CD14-positive monocyte (primary cell): ENCODE measurements at regions not wholly inside any gene's neighbourhood (a gene's known extent, or its start where the extent isn't known, plus 50 kb on each side); places are given as distances from the start of the nearest gene placed in this dataset.
A peak's percentile ranks its signal among the peaks of the same experiment; 100 is the strongest.

Experiments
- DNase-seq, 3 donors: peaks; one replicate each; pipeline ENCODE4 v3.0.0-alpha.2; 2011 to 2022
- H2AFZ ChIP-seq: 2 replicates; pipeline ENCODE4 v1.6.0; 2012; ENCODE audit warnings: mild to moderate bottlenecking, low read depth, low read length, inconsistent platforms; ENCODE audit not compliant: insufficient read depth, poor library complexity, severe bottlenecking
- H3K27ac ChIP-seq, 2 donors: 1 replicate in 1 of 2; 2 replicates in 1 of 2; pipeline ENCODE4 v1.5.1; 2012 to 2013; ENCODE audit warnings: low read length in 2 of 2, control low read depth in 1 of 2, inconsistent platforms in 1 of 2, low read depth in 1 of 2, mild to moderate bottlenecking in 1 of 2
- H3K27me3 ChIP-seq, 2 donors: one replicate each; pipeline versions ENCODE4 v1.6.0 to v1.6.1; 2011 to 2013; ENCODE audit warnings: low read length in 2 of 2; ENCODE audit not compliant: control insufficient read depth in 2 of 2, insufficient read depth in 2 of 2
- H3K36me3 ChIP-seq, 2 donors: replicated peaks in 1 of 2; 1 replicate in 1 of 2; 2 replicates in 1 of 2; pipeline versions ENCODE4 v1.5.1 to v1.6.1; 2012 to 2013; ENCODE audit warnings: low read length in 2 of 2, control low read depth in 1 of 2, inconsistent platforms in 1 of 2, mild to moderate bottlenecking in 1 of 2; ENCODE audit not compliant: insufficient read depth in 2 of 2, control insufficient read depth in 1 of 2
- H3K4me1 ChIP-seq, 2 donors: 1 replicate in 1 of 2; 2 replicates in 1 of 2; pipeline versions ENCODE4 v1.5.1 to v1.6.1; 2012 to 2013; ENCODE audit warnings: low read length in 2 of 2, control low read depth in 1 of 2, inconsistent platforms in 1 of 2, mild to moderate bottlenecking in 1 of 2, moderate library complexity in 1 of 2; ENCODE audit not compliant: insufficient read depth in 2 of 2, control insufficient read depth in 1 of 2
- H3K4me2 ChIP-seq: replicated peaks from 2 replicates; pipeline ENCODE3; 2012; ENCODE audit warnings: low read length, moderate library complexity, mild to moderate bottlenecking; ENCODE audit not compliant: poor library complexity, severe bottlenecking; ENCODE audit errors: extremely low read depth
- H3K4me3 ChIP-seq, 3 experiments: fragments of 200-600 bp in 1 of 3; sonication (generic) in 1 of 3; replicated peaks in 1 of 3; 1 replicate in 2 of 3; 2 replicates in 1 of 3; pipeline ENCODE4 v1.5.1; 2011 to 2013; ENCODE audit warnings: low read length in 3 of 3, mild to moderate bottlenecking in 3 of 3, control low read depth in 2 of 3, low read depth in 2 of 3, inconsistent platforms in 1 of 3, moderate library complexity in 1 of 3
- H3K79me2 ChIP-seq: 2 replicates; pipeline ENCODE4 v1.6.0; 2012; ENCODE audit warnings: mild to moderate bottlenecking, control low read depth, inconsistent platforms, low read length, moderate library complexity; ENCODE audit not compliant: insufficient read depth
- H3K9ac ChIP-seq: 2 replicates; pipeline ENCODE4 v1.6.0; 2017; ENCODE audit warnings: low read length, mild to moderate bottlenecking; ENCODE audit not compliant: insufficient read depth, poor library complexity, severe bottlenecking
- H3K9me3 ChIP-seq, 2 donors: replicated peaks in 1 of 2; 1 replicate in 1 of 2; 2 replicates in 1 of 2; pipeline versions ENCODE4 v1.5.1 to v1.6.1; 2012 to 2013; ENCODE audit warnings: low read length in 2 of 2, control low read depth in 1 of 2; ENCODE audit not compliant: control insufficient read depth in 1 of 2, insufficient read depth in 1 of 2
- H4K20me1 ChIP-seq: 2 replicates; pipeline ENCODE4 v1.6.0; 2012; ENCODE audit warnings: mild to moderate bottlenecking, low read length, control low read depth, moderate library complexity; ENCODE audit not compliant: insufficient read depth
- H3K27ac Mint-ChIP-seq, 7 donors: one replicate each; pipeline ENCODE4 v1.8.0; 2020; ENCODE audit warnings: mild to moderate bottlenecking in 7 of 7, mixed read lengths in 7 of 7, moderate library complexity in 6 of 7, inconsistent platforms in 2 of 7
- H3K27me3 Mint-ChIP-seq, 3 donors: one replicate each; pipeline ENCODE4 v1.8.0; 2021 to 2022; ENCODE audit warnings: low read depth in 3 of 3, mild to moderate bottlenecking in 3 of 3, mixed read lengths in 3 of 3, moderate library complexity in 3 of 3, inconsistent platforms in 1 of 3
- H3K36me3 Mint-ChIP-seq, 2 donors: one replicate each; pipeline ENCODE4 v1.8.0; 2020; ENCODE audit warnings: mixed read lengths in 2 of 2, inconsistent platforms in 1 of 2, mild to moderate bottlenecking in 1 of 2
- H3K4me1 Mint-ChIP-seq: one replicate; pipeline ENCODE4 v1.8.0; 2020; ENCODE audit warnings: mild to moderate bottlenecking, mixed read lengths
- H3K4me3 Mint-ChIP-seq, 2 donors: one replicate each; pipeline ENCODE4 v1.8.0; 2020; ENCODE audit warnings: mild to moderate bottlenecking in 2 of 2, mixed read lengths in 2 of 2, moderate library complexity in 1 of 2
- H3K9me3 Mint-ChIP-seq, 7 donors: one replicate each; pipeline ENCODE4 v1.8.0; 2020 to 2022; ENCODE audit warnings: mixed read lengths in 7 of 7, mild to moderate bottlenecking in 6 of 7, moderate library complexity in 6 of 7, inconsistent platforms in 2 of 7
- CTCF ChIP-seq: fragments of 200-600 bp; IDR thresholded peaks from one replicate; pipeline ENCODE4 v1.8.0; 2022; ENCODE audit warnings: antibody characterized with exemption, mild to moderate bottlenecking
- WGBS: methylation state at CpG from one replicate; pipeline ENCODE4 v1.1.5; 2013; ENCODE audit warnings: missing lambda C conversion rate; ENCODE audit not compliant: insufficient coverage; 5-methylcytosine and 5-hydroxymethylcytosine counted together
- intact Hi-C, 2 donors: fragments of 100-400 bp; cut with micrococcal nuclease; formaldehyde crosslinking; loops; one replicate each; pipeline versions ENCODE4 v1.15.0 to v1.15.1; 2023

GRCh38 chr15:70201425-70201775 lies 103.7 kb upstream of the TLE3 start:
- intact Hi-C loops, result no loop called here
- WGBS, result no CpG with 5 or more reads among the region's 6 CpGs
- Mint-ChIP-seq H3K27ac (no peak overlapping the region), H3K9me3 (no peaks in the 10 kb centered on the region), H3K4me3 (peak overlapping the region in 1 of 2 donors; percentile 6), H3K36me3 (no peaks in the 10 kb centered on the region), H3K4me1 (peaks cover 5% of the 10 kb centered on the region), H3K27me3 (peaks cover 17 to 36% (median 26%) of the 10 kb centered on the region in 3 donors)
- Histone ChIP-seq H3K27ac (no peak overlapping the region), H3K36me3 (no peaks in the 10 kb centered on the region), H3K9ac (no peak overlapping the region), H3K4me3 (no peak overlapping the region), H3K4me2 (no peak overlapping the region), H4K20me1 (no peaks in the 10 kb centered on the region), H3K9me3 (no peaks in the 10 kb centered on the region), H3K27me3 (peaks cover 0 to 7% of the 10 kb centered on the region in 2 donors), H2AFZ (no peak overlapping the region), H3K4me1 (no peaks in the 10 kb centered on the region), H3K79me2 (no peaks in the 10 kb centered on the region)
- TF ChIP-seq CTCF, result no peak
- DNase-seq, result no peak

GRCh38 chr15:70200511-70201424 lies 103.1 kb upstream of the TLE3 start:
- Mint-ChIP-seq H3K27me3 (peaks cover 17 to 36% (median 26%) of the 10 kb centered on the region in 3 donors), H3K4me1 (peaks cover 5% of the 10 kb centered on the region), H3K27ac (no peak overlapping the region), H3K36me3 (no peaks in the 10 kb centered on the region), H3K4me3 (peak overlapping the region in 1 of 2 donors; percentile 42), H3K9me3 (no peaks in the 10 kb centered on the region)
- H3K9ac ChIP-seq, result no peak overlapping the region
- no peak overlapping the region for H3K4me2 ChIP-seq
- H4K20me1 ChIP-seq, result no peaks in the 10 kb centered on the region
- H3K27me3 ChIP-seq, result peaks cover 0 to 7% of the 10 kb centered on the region in 2 donors
- WGBS, result 19% methylated on average over 6 of the region's 23 CpGs
- no peaks in the 10 kb centered on the region for H3K4me1 ChIP-seq
- TF ChIP-seq CTCF, result no peak
- H3K79me2 ChIP-seq, result no peaks in the 10 kb centered on the region
- intact Hi-C loops, result no loop called here
- no peaks in the 10 kb centered on the region for H3K9me3 ChIP-seq
- no peak overlapping the region for H2AFZ ChIP-seq
- no peak overlapping the region for H3K27ac ChIP-seq
- no peak for DNase-seq
- H3K4me3 ChIP-seq, result no peak overlapping the region
- no peaks in the 10 kb centered on the region for H3K36me3 ChIP-seq
